H1 (cell line): ENCODE measurements at regions not wholly inside any gene's neighbourhood (a gene's known extent, or its start where the extent isn't known, plus 50 kb on each side); places are given as distances from the start of the nearest gene placed in this dataset.

Source experiments
- CTCF ChIA-PET: fragments of 300-600 bp; sonication (Branson Sonifier 250); formaldehyde crosslinking; loops from one replicate; lab custom pipeline; 2021; ENCODE audit not compliant: partially characterized antibody; lab: Charles Lee
- POLR2A ChIA-PET: fragments of 300-600 bp; sonication (Branson Sonifier 250); formaldehyde crosslinking; loops from one replicate; lab custom pipeline; 2021; ENCODE audit warnings: inconsistent platforms; ENCODE audit not compliant: partially characterized antibody; lab: Charles Lee
- DNase-seq, 2 experiments: peaks; one replicate each; pipeline versions ENCODE4 v3.0.0 to v3.0.0-alpha.2; 2010 to 2022; ENCODE audit warnings: low spot score in 2 of 2, low read depth in 1 of 2, mixed read lengths in 1 of 2
- FAIRE-seq: peaks from 2 replicates; lab custom pipeline; 2011; peaks lifted over from hg19 to GRCh38; lab: Jason Lieb, UNC
- H2AFZ ChIP-seq: 2 replicates; pipeline ENCODE4 v1.8.1; 2012; ENCODE audit warnings: low read length, inconsistent platforms
- H2AK5ac ChIP-seq: 2 replicates; pipeline ENCODE4 v1.6.1; 2013; ENCODE audit warnings: low read depth, low read length
- H2BK120ac ChIP-seq: replicated peaks from 2 replicates; pipeline ENCODE3; 2013; ENCODE audit warnings: low read depth, low read length, inconsistent platforms
- H2BK12ac ChIP-seq: 2 replicates; pipeline ENCODE4 v1.6.1; 2013; ENCODE audit warnings: low read depth, low read length
- H2BK15ac ChIP-seq: 2 replicates; pipeline ENCODE4 v1.6.1; 2013; ENCODE audit warnings: low read length
- H2BK20ac ChIP-seq: 2 replicates; pipeline ENCODE4 v1.6.1; 2013; ENCODE audit warnings: low read length
- H2BK5ac ChIP-seq: 2 replicates; pipeline ENCODE4 v1.6.1; 2013; ENCODE audit warnings: low read depth, low read length
- H3K14ac ChIP-seq: 2 replicates; pipeline ENCODE4 v1.6.1; 2013; ENCODE audit warnings: inconsistent platforms; ENCODE audit not compliant: insufficient read length
- H3K18ac ChIP-seq: 2 replicates; pipeline ENCODE4 v1.6.1; 2013; ENCODE audit warnings: low read length; ENCODE audit errors: extremely low read depth
- H3K23ac ChIP-seq: 2 replicates; pipeline ENCODE4 v1.6.1; 2013; ENCODE audit warnings: inconsistent platforms; ENCODE audit not compliant: insufficient read length
- H3K23me2 ChIP-seq: 2 replicates; pipeline ENCODE4 v1.6.1; 2013; ENCODE audit warnings: low read depth, low read length
- H3K27ac ChIP-seq: 2 replicates; pipeline ENCODE4 v1.6.1; 2011; ENCODE audit warnings: low read depth, low read length, inconsistent platforms
- H3K27me3 ChIP-seq, 4 experiments: replicated peaks in 1 of 4; 1 replicate in 1 of 4; 2 replicates in 3 of 4; pipeline versions ENCODE4 v1.6.1 to v1.8.1; 2011 to 2013; ENCODE audit warnings: low read length in 3 of 4, mild to moderate bottlenecking in 3 of 4, inconsistent platforms in 2 of 4, mixed read lengths in 2 of 4, moderate library complexity in 1 of 4; ENCODE audit not compliant: control insufficient read depth in 3 of 4, insufficient read depth in 3 of 4; ENCODE audit errors: extremely low read depth in 1 of 4
- H3K36me3 ChIP-seq, 4 experiments: 2 replicates each; pipeline versions ENCODE4 v1.6.1 to v1.8.1; 2011 to 2013; ENCODE audit warnings: mild to moderate bottlenecking in 4 of 4, low read length in 3 of 4, moderate library complexity in 2 of 4, control low read depth in 1 of 4, inconsistent platforms in 1 of 4; ENCODE audit not compliant: insufficient read depth in 4 of 4, control insufficient read depth in 2 of 4
- H3K4ac ChIP-seq: replicated peaks from 2 replicates; pipeline ENCODE3; 2013; ENCODE audit warnings: low read length, low read depth, mixed read lengths, inconsistent platforms; ENCODE audit not compliant: insufficient read length
- H3K4me1 ChIP-seq, 4 experiments: replicated peaks in 1 of 4; 1 replicate in 1 of 4; 2 replicates in 3 of 4; pipeline versions ENCODE4 v1.6.1 to v1.8.1; 2011 to 2013; ENCODE audit warnings: low read length in 3 of 4, inconsistent platforms in 2 of 4, mixed read lengths in 1 of 4; ENCODE audit not compliant: insufficient read depth in 4 of 4, control insufficient read depth in 3 of 4
- H3K4me2 ChIP-seq, 2 experiments: 2 replicates each; pipeline versions ENCODE4 v1.6.1 to v1.8.1; 2011 to 2013; ENCODE audit warnings: low read depth in 2 of 2, low read length in 2 of 2, control low read depth in 1 of 2, inconsistent platforms in 1 of 2, mild to moderate bottlenecking in 1 of 2; ENCODE audit not compliant: insufficient read depth in 1 of 2
- H3K4me3 ChIP-seq, 4 experiments: fragments of 200-600, 300-600 bp in 1 of 4; sonication (generic), shearing (Covaris generic), sonication (Bioruptor Twin) in 1 of 4; 2 replicates each; pipeline versions ENCODE4 v1.5.1 to v1.8.1; 2011 to 2016; ENCODE audit warnings: low read length in 4 of 4, low read depth in 3 of 4, control low read depth in 2 of 4, inconsistent platforms in 2 of 4, mild to moderate bottlenecking in 2 of 4, mixed read lengths in 1 of 4, moderate library complexity in 1 of 4; ENCODE audit not compliant: insufficient read depth in 2 of 4; ENCODE audit errors: extremely low read depth in 1 of 4
- H3K56ac ChIP-seq: replicated peaks from 2 replicates; pipeline ENCODE3; 2013; ENCODE audit warnings: low read depth, mild to moderate bottlenecking, mixed read lengths, low read length, inconsistent platforms; ENCODE audit not compliant: insufficient read length
- H3K79me1 ChIP-seq: 2 replicates; pipeline ENCODE4 v1.6.1; 2013; ENCODE audit warnings: low read depth, low read length, control low read depth
- H3K79me2 ChIP-seq, 2 experiments: 2 replicates each; pipeline versions ENCODE4 v1.6.1 to v1.8.1; 2012 to 2013; ENCODE audit warnings: low read length in 2 of 2, mild to moderate bottlenecking in 2 of 2, inconsistent platforms in 1 of 2; ENCODE audit not compliant: insufficient read depth in 2 of 2, control insufficient read depth in 1 of 2
- H3K9ac ChIP-seq, 4 experiments: replicated peaks in 1 of 4; 1 replicate in 1 of 4; 2 replicates in 3 of 4; pipeline versions ENCODE4 v1.6.1 to v1.8.1; 2011 to 2013; ENCODE audit warnings: low read depth in 3 of 4, low read length in 3 of 4, control low read depth in 2 of 4, mild to moderate bottlenecking in 2 of 4, moderate library complexity in 2 of 4, inconsistent platforms in 1 of 4; ENCODE audit errors: extremely low read depth in 1 of 4
- H3K9me3 ChIP-seq, 2 experiments: 2 replicates each; pipeline versions ENCODE4 v1.6.1 to v1.8.1; 2012 to 2013; ENCODE audit warnings: mild to moderate bottlenecking in 2 of 2, moderate library complexity in 2 of 2, control low read depth in 1 of 2, inconsistent platforms in 1 of 2, low read depth in 1 of 2, low read length in 1 of 2, mixed read lengths in 1 of 2; ENCODE audit not compliant: insufficient read depth in 2 of 2
- H4K20me1 ChIP-seq, 2 experiments: replicated peaks in 1 of 2; 2 replicates each; pipeline versions ENCODE3 to v1.8.1; 2011 to 2013; ENCODE audit warnings: inconsistent platforms in 2 of 2, low read length in 2 of 2, mild to moderate bottlenecking in 1 of 2; ENCODE audit not compliant: insufficient read depth in 2 of 2, control insufficient read depth in 1 of 2
- H4K5ac ChIP-seq: 2 replicates; pipeline ENCODE4 v1.6.1; 2013; ENCODE audit warnings: low read length, low read depth, mixed read lengths, inconsistent platforms; ENCODE audit not compliant: insufficient read length
- H4K8ac ChIP-seq: 2 replicates; pipeline ENCODE4 v1.8.0; 2013; ENCODE audit warnings: mild to moderate bottlenecking, moderate library complexity, low read length, inconsistent platforms; ENCODE audit not compliant: insufficient read depth; ENCODE audit errors: extremely low read depth
- H4K91ac ChIP-seq: replicated peaks from 2 replicates; pipeline ENCODE3; 2013; ENCODE audit warnings: low read length, mixed read lengths, inconsistent platforms; ENCODE audit not compliant: insufficient read length
- RAD21 ChIP-seq, 2 experiments: IDR thresholded peaks in 1 of 2; conservative IDR thresholded peaks in 1 of 2; 2 replicates each; pipeline ENCODE4 v1.6.1; 2011; ENCODE audit warnings: low read depth in 2 of 2, low read length in 2 of 2, improper control_type of control experiment in 1 of 2, inconsistent platforms in 1 of 2, mild to moderate bottlenecking in 1 of 2, moderate library complexity in 1 of 2
- TAF7 ChIP-seq: optimal IDR thresholded peaks from 2 replicates; pipeline ENCODE3; 2011; ENCODE audit warnings: low read depth, mild to moderate bottlenecking, inconsistent platforms, low read length, moderate library complexity, borderline replicate concordance
- TCF12 ChIP-seq: IDR thresholded peaks from 2 replicates; pipeline ENCODE4 v1.6.1; 2011; ENCODE audit warnings: low read depth, mild to moderate bottlenecking, low read length
- WGBS, 2 experiments: shearing (Covaris generic) in 1 of 2; methylation state at CpG; one replicate each; pipeline versions ENCODE4 v1.1.6 to v1.1.7; 2013 to 2015; ENCODE audit warnings: low lambda C conversion rate in 2 of 2, mixed read lengths in 2 of 2, inconsistent platforms in 1 of 2, low coverage in 1 of 2, missing lambda C conversion rate in 1 of 2; ENCODE audit not compliant: insufficient replicate concordance in 2 of 2, insufficient coverage in 1 of 2, insufficient read length in 1 of 2; ENCODE audit errors: extremely low coverage in 1 of 2, missing lambda C conversion rate in 1 of 2; 5-methylcytosine and 5-hydroxymethylcytosine counted together

DNA sequence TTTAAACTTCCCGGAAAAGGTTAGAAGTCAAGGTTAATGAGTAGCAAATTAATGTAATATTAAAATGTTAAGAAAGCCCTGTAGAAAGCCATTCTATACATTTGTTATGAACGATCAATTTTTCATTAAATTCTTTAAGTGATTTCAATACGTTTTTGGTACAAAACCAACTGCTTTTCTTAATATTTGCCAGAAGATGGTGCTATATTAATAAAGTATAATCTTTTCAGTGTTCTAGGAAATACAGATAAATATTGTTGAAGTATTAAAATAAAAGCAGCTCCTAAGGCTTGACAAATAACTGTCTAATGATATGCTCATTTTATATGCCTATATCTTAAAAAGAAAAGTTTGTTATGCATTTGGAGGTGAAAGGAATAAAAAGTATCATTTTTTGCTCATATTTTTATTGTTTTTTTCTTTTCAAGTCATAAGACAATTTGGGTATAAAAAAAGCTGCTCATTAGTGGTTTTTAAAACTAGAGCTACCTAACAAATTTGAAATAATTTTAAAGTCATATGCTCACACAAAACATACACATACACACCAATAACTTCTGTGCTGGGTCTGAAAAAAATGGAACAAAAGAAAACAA is 130.3 kb upstream of the POT1 start:
- no peak overlapping the region for H4K5ac ChIP-seq
- H3K4me1 ChIP-seq = no peaks in the 10 kb centered on the region
- no peak overlapping the region for H3K14ac ChIP-seq
- H3K23ac ChIP-seq = no peak overlapping the region
- ChIA-PET CTCF (interaction anchor here (0.6 to 2.6 kb wide), 10 partner anchors 9 to 445 kb away, joined by 3 to 13 read pairs (median 3); no protein-coding TSS in a partner anchor), POLR2A (no interaction called here)
- TF ChIP-seq TCF12 = no peak
- TF ChIP-seq TAF7 = no peak
- peak in 1 of 2 experiments; percentile 29; a peak in 2 of 4 replicates for TF ChIP-seq RAD21 (IDR thresholded peaks at IDR 0.05 in 1 of 2, conservative IDR thresholded peaks at IDR 0.05 in 1 of 2; ENCODE audit: low read depth in 2 of 2, low read length in 2 of 2)
- no peaks in the 10 kb centered on the region for H3K23me2 ChIP-seq
- no peaks in the 10 kb centered on the region for H3K79me2 ChIP-seq
- no peak overlapping the region for H4K91ac ChIP-seq
- no peak for FAIRE-seq
- no peak overlapping the region for H3K18ac ChIP-seq
- no peak overlapping the region for H2BK15ac ChIP-seq
- 66% methylated on average over 3 of the region's 3 CpGs; no CpG with 5 or more reads in 1 of the 2 experiments for WGBS, 2 experiments
- H2BK12ac ChIP-seq = no peak overlapping the region
- no peak overlapping the region for H3K4ac ChIP-seq
- DNase-seq = no peak
- H3K4me2 ChIP-seq = no peak overlapping the region
- H3K36me3 ChIP-seq = no peaks in the 10 kb centered on the region
- no peak overlapping the region for H2AK5ac ChIP-seq
- H2AFZ ChIP-seq = no peak overlapping the region
- no peak overlapping the region for H3K9ac ChIP-seq
- no peak overlapping the region for H3K4me3 ChIP-seq
- no peak overlapping the region for H4K8ac ChIP-seq
- H3K79me1 ChIP-seq = no peaks in the 10 kb centered on the region
- H2BK120ac ChIP-seq = no peak overlapping the region
- no peak overlapping the region for H2BK20ac ChIP-seq
- H3K9me3 ChIP-seq = no peaks in the 10 kb centered on the region
- no peaks in the 10 kb centered on the region for H3K27me3 ChIP-seq
- H4K20me1 ChIP-seq = no peaks in the 10 kb centered on the region
- H2BK5ac ChIP-seq = no peak overlapping the region
- H3K56ac ChIP-seq = no peak overlapping the region
- H3K27ac ChIP-seq = no peak overlapping the region
